ENCODE measurements at regions not wholly inside any gene's neighbourhood (a gene's known extent, or its start where the extent isn't known, plus 50 kb on each side); places are given as distances from the start of the nearest gene placed in this dataset.

DNA sequence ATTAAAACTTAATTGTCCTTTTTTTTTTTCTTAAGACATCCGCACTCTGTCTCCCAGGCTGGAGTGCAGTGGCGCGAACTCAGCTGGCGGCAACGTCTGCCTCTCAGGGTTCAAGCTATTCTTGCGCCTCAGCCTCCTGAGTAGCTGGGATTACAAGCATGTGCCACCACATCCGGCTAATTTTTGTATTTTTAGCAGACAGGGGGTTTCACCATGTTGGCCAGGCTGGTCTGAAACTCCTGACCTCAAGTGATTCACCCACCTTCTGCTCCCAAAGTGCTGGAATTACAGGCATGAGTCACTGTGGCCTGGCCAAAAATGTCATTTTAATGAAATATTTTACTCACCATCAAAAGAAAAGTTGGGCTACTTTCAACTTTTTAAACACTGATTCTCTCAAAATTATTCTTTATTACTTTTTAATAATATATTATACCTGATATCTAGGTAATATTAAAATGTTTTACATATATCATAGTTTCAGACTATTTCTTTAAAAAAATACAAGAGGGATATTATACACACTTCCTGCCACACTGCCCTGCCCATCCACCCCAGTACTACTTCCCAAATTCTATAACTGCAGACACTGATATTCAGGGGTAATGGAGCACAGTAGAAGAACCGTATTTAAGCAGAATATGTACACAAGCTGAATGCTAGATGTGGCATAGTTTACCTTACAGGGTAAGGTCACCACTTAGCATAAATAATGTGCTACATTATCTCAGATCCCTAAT, 723.9 kb upstream of the ZNF385D start:
- no peak for TF ChIP-seq CTCF (IDR thresholded peaks at IDR 0.05; ENCODE audit: borderline replicate concordance)
- Histone ChIP-seq H3K4me1 (no peaks in the 10 kb centered on the region), H3K4me3 (no peak overlapping the region), H3K9me3 (replicated peaks) (no peaks in the 10 kb centered on the region), H3K27ac (replicated peaks) (no peak overlapping the region), H3K27me3 (ENCODE audit: low read depth) (no peaks in the 10 kb centered on the region), H3K36me3 (no peaks in the 10 kb centered on the region)
- no peak for DNase-seq
- intact Hi-C loops (cut with micrococcal nuclease): no loop called here

- no peak overlapping the region for H3K27ac ChIP-seq (replicated peaks)
- no peaks in the 10 kb centered on the region for H3K9me3 ChIP-seq (replicated peaks)
- intact Hi-C loops (cut with micrococcal nuclease): no loop called here
- no peaks in the 10 kb centered on the region for H3K4me1 ChIP-seq
- DNase-seq: no peak
- no peak overlapping the region for H3K4me3 ChIP-seq
- H3K27me3 ChIP-seq (ENCODE audit: low read depth): no peaks in the 10 kb centered on the region
- no peak for TF ChIP-seq CTCF (IDR thresholded peaks at IDR 0.05; ENCODE audit: borderline replicate concordance)
- H3K36me3 ChIP-seq: no peaks in the 10 kb centered on the region
These were observed 724.7 kb upstream of the ZNF385D start for GRCh38 chr3:22475665-22476240.

DNA sequence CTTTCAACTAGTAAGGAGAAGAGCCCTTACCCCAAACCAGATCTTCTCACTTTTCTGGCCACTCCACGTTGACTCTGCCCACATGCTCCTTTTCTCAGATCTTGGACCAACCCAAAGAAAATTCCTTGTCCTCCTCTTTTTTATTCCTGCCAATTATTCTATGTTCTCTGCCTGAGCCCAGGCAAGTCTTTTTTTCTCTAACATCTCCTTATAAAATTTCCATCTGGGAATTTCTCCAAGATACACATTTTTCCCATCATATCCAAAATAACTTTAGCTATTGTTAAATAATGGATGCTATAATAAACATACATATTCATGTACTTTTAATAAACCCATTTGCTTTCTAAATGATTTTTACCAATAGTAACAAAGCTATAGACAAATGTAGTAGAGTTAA, 726.0 kb upstream of the ZNF385D start:
- DNase-seq: no peak
- Histone ChIP-seq H3K27me3 (ENCODE audit: low read depth) (no peaks in the 10 kb centered on the region), H3K4me3 (no peak overlapping the region), H3K9me3 (replicated peaks) (no peaks in the 10 kb centered on the region), H3K4me1 (no peaks in the 10 kb centered on the region), H3K36me3 (no peaks in the 10 kb centered on the region), H3K27ac (replicated peaks) (no peak overlapping the region)
- no peak for TF ChIP-seq CTCF (IDR thresholded peaks at IDR 0.05; ENCODE audit: borderline replicate concordance)
- intact Hi-C loops (cut with micrococcal nuclease): no loop called here

DNA sequence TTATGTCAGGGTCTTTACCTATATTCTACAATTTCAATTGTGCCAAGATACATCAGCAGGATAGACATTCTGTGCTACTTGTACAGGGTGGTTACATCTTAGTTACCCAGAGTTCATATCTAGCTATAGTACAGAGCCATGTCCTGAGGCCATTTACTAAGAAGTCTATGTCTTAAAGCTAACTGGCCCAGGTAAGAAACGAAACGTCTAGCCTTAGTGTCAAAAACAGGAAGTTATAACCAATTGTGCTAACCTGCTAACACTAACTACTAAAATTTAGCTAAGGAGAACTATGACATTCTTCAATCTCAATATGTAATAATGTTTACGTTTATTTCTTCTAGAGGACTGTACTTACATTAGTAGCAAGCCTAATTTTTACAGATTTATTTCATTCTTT, 717.2 kb upstream of the UBE2E2 start:
- no peak for DNase-seq
- Histone ChIP-seq H3K27ac (replicated peaks) (no peak overlapping the region), H3K9me3 (replicated peaks) (no peaks in the 10 kb centered on the region), H3K27me3 (ENCODE audit: low read depth) (no peaks in the 10 kb centered on the region), H3K4me3 (no peak overlapping the region), H3K36me3 (no peaks in the 10 kb centered on the region), H3K4me1 (no peaks in the 10 kb centered on the region)
- no peak for TF ChIP-seq CTCF (IDR thresholded peaks at IDR 0.05; ENCODE audit: borderline replicate concordance)
- intact Hi-C loops (cut with micrococcal nuclease): no loop called here

- no peak for TF ChIP-seq CTCF (IDR thresholded peaks at IDR 0.05; ENCODE audit: borderline replicate concordance)
- H3K27ac ChIP-seq (replicated peaks): no peak overlapping the region
- no peaks in the 10 kb centered on the region for H3K9me3 ChIP-seq (replicated peaks)
- H3K4me1 ChIP-seq: no peaks in the 10 kb centered on the region
- no peaks in the 10 kb centered on the region for H3K27me3 ChIP-seq (ENCODE audit: low read depth)
- intact Hi-C loops (cut with micrococcal nuclease): no loop called here
- H3K4me3 ChIP-seq: no peak overlapping the region
- H3K36me3 ChIP-seq: no peaks in the 10 kb centered on the region
- DNase-seq: no peak
These were observed 712.4 kb upstream of the UBE2E2 start for GRCh38 chr3:22490747-22491146.

All from left ventricle myocardium inferior (tissue), 1 donor.